ENCODE measurements at regions not wholly inside any gene's neighbourhood (a gene's known extent, or its start where the extent isn't known, plus 50 kb on each side); places are given as distances from the start of the nearest gene placed in this dataset.

- TF ChIP-seq EZH2phosphoT487 (IDR thresholded peaks at IDR 0.05): no peak
- no peak for TF ChIP-seq CTCF (IDR thresholded peaks at IDR 0.05)
- no peak for TF ChIP-seq EZH2 (IDR thresholded peaks at IDR 0.05)
Observed at GRCh38 chr5:169393907-169394306, 93.0 kb upstream of the SLIT3 start.

Measured in neural progenitor cell (in vitro differentiated cells).